Stomach (tissue), 8 donors: ENCODE measurements at regions not wholly inside any gene's neighbourhood (a gene's known extent, or its start where the extent isn't known, plus 50 kb on each side); places are given as distances from the start of the nearest gene placed in this dataset.
"Not testable (repeated sequence)": the region's sequence is repeated elsewhere in the genome, so short reads cannot be mapped to it uniquely, and the experiment has no call there.

Experiments used
- DNase-seq, 2 donors: peaks; one replicate each; pipeline versions ENCODE4 v3.0.0 to v3.0.0-alpha.2; 2013 to 2019
- H3K27ac ChIP-seq, 5 donors: fragments of 200-600 bp in 4 of 5; sonication (generic) in 4 of 5; one replicate each; pipeline ENCODE4 v1.5.1; 2013 to 2019; ENCODE audit warnings: mild to moderate bottlenecking in 1 of 5, moderate library complexity in 1 of 5
- H3K27me3 ChIP-seq, 3 donors: fragments of 200-600 bp; sonication (generic); one replicate each; pipeline ENCODE4 v1.5.1; 2017 to 2019; ENCODE audit warnings: mixed run types in 1 of 3
- H3K36me3 ChIP-seq, 4 donors: fragments of 200-600 bp; sonication (generic); 1 replicate in 3 of 4; 2 replicates in 1 of 4; pipeline ENCODE4 v1.5.1; 2016 to 2019
- H3K4me1 ChIP-seq, 4 donors: fragments of 200-600 bp; sonication (generic); one replicate each; pipeline ENCODE4 v1.5.1; 2016 to 2019
- H3K4me3 ChIP-seq, 4 donors: fragments of 200-600 bp; sonication (generic) in 3 of 4; one replicate each; pipeline ENCODE4 v1.5.1; 2016 to 2019; ENCODE audit warnings: mild to moderate bottlenecking in 1 of 4
- H3K9me3 ChIP-seq, 4 donors: fragments of 200-600 bp; sonication (generic); one replicate each; pipeline ENCODE4 v1.5.1; 2016 to 2019
- CTCF ChIP-seq, 7 experiments: fragments of 450-650 bp in 4 of 7; fragments of 200-600 bp in 3 of 7; sonication (generic) in 3 of 7; IDR thresholded peaks; one replicate each; pipeline ENCODE4 v1.5.1; 2016 to 2019; ENCODE audit warnings: antibody characterized with exemption in 7 of 7, control low read depth in 2 of 7, mild to moderate bottlenecking in 1 of 7
- WGBS, 5 donors: extraction: QIAGEN DNeasy Blood & Tissue Kit in 3 of 5; methylation state at CpG; one replicate each; pipeline versions ENCODE4 v1.1.5 to v1.1.7; 2013 to 2018; 5-methylcytosine and 5-hydroxymethylcytosine counted together
- intact Hi-C: fragments of 100-400 bp; cut with DNase I; formaldehyde crosslinking; loops from one replicate; pipeline ENCODE4 v1.15.1; 2023; ENCODE audit warnings: low total_unique reads
- small RNA-seq, 4 donors: library from RNA; depleted of rRNA; stranded (forward); fragments of <200 nt; gene quantifications; one replicate each; pipeline ENCODE3, GENCODE V24; 2016
- donor health status: healthy with polysubstance abuse.
- donor health status: Bipolar disorder and iron deficiency.
- donor health status: healthy.

GRCh38 chr22:16911340-16911739 is 86.1 kb upstream of the XKR3 start:
- 14 to 31% (median 23%) methylated on average over 2 of the region's 2 CpGs for WGBS, 5 donors
- intact Hi-C loops, H3K9me3 ChIP-seq, H3K4me3 ChIP-seq, DNase-seq, H3K4me1 ChIP-seq, H3K27ac ChIP-seq, H3K36me3 ChIP-seq: not testable (repeated sequence)
- peaks cover 0 to 26% (median 8%) of the 10 kb centered on the region in 3 donors for H3K27me3 ChIP-seq

- H3K27ac ChIP-seq, H3K36me3 ChIP-seq, H3K4me1 ChIP-seq, DNase-seq, H3K4me3 ChIP-seq, H3K9me3 ChIP-seq, intact Hi-C loops, H3K27me3 ChIP-seq: not testable (repeated sequence)
- WGBS, 5 donors = 71 to 87% (median 82%) methylated on average over 2 of the region's 2 CpGs
Observed at GRCh38 chr22:16902051-16902450, 76.8 kb upstream of the XKR3 start.

GRCh38 chr22:16901579-16901978 is 76.4 kb upstream of the XKR3 start:
- WGBS, 5 donors = 67 to 74% (median 71%) methylated on average over 4 of the region's 5 CpGs; no CpG with 5 or more reads in 1 of the 5 donors
- intact Hi-C loops, H3K4me3 ChIP-seq: not testable (repeated sequence)

GRCh38 chr22:16899358-16899757 is 74.1 kb upstream of the XKR3 start:
- H3K27ac ChIP-seq, H3K4me3 ChIP-seq, intact Hi-C loops, DNase-seq, H3K27me3 ChIP-seq, H3K4me1 ChIP-seq, H3K36me3 ChIP-seq, H3K9me3 ChIP-seq: not testable (repeated sequence)
- 40 to 80% (median 74%) methylated on average over 1 to 2 of the region's 2 CpGs; no CpG with 5 or more reads in 2 of the 5 donors for WGBS, 5 donors

More at GRCh38 chr22:16901579-16901978, 76.4 kb upstream of the XKR3 start:
- H3K27ac ChIP-seq, DNase-seq, H3K27me3 ChIP-seq, H3K9me3 ChIP-seq, H3K36me3 ChIP-seq, H3K4me1 ChIP-seq: not testable (repeated sequence)

GRCh38 chr22:16897365-16897764 is 72.2 kb upstream of the XKR3 start:
- 0 to 7% (median 5%) methylated on average over 2 of the region's 2 CpGs; no CpG with 5 or more reads in 1 of the 5 donors for WGBS, 5 donors
- H3K27me3 ChIP-seq, H3K9me3 ChIP-seq, DNase-seq, H3K27ac ChIP-seq, H3K36me3 ChIP-seq, intact Hi-C loops, H3K4me1 ChIP-seq, H3K4me3 ChIP-seq: not testable (repeated sequence)

- H3K27me3 ChIP-seq, H3K27ac ChIP-seq, H3K36me3 ChIP-seq, H3K9me3 ChIP-seq, intact Hi-C loops, H3K4me3 ChIP-seq, H3K4me1 ChIP-seq, DNase-seq: not testable (repeated sequence)
- WGBS, 5 donors = 1 to 3% (median 1%) methylated on average over 3 to 4 of the region's 4 CpGs
- peak in 4 of 7 experiments; percentile 17 to 29 (median 22) for TF ChIP-seq CTCF (IDR thresholded peaks at IDR 0.05)
Observed at GRCh38 chr22:16891892-16892291, 66.7 kb upstream of the XKR3 start.

- H3K9me3 ChIP-seq, H3K4me1 ChIP-seq, H3K27ac ChIP-seq, H3K36me3 ChIP-seq, DNase-seq, intact Hi-C loops, H3K27me3 ChIP-seq, H3K4me3 ChIP-seq: not testable (repeated sequence)
- WGBS, 5 donors = 71 to 100% (median 91%) methylated on average over 1 of the region's 1 CpG
Observed at GRCh38 chr22:16876339-16876738, 51.1 kb upstream of the XKR3 start.

Small RNAs in the stretch of these regions (small RNA-seq; reads per million reads assigned to genes)
- gene AC006548.1 = 0 reads per million in 4 donors
- gene MTND1P17 = 0 reads per million in 4 donors
